Uterus (tissue), 2 donors: ENCODE measurements at regions not wholly inside any gene's neighbourhood (a gene's known extent, or its start where the extent isn't known, plus 50 kb on each side); places are given as distances from the start of the nearest gene placed in this dataset.

Experiments
- POLR2A ChIP-seq, 2 donors: fragments of 450-650 bp; IDR thresholded peaks; one replicate each; pipeline ENCODE4 v1.6.1; 2016; ENCODE audit warnings: antibody characterized with exemption in 2 of 2, mild to moderate bottlenecking in 1 of 2, moderate library complexity in 1 of 2
- TF ChIP-seq, protein P1 (sequence below), 4 experiments: fragments of 200-600 bp in 2 of 4; fragments of 450-650 bp in 2 of 4; sonication (generic) in 2 of 4; IDR thresholded peaks; one replicate each; pipeline ENCODE4 v1.5.1; 2016 to 2019; ENCODE audit warnings: antibody characterized with exemption in 4 of 4, mild to moderate bottlenecking in 2 of 4, moderate library complexity in 1 of 4

DNA sequence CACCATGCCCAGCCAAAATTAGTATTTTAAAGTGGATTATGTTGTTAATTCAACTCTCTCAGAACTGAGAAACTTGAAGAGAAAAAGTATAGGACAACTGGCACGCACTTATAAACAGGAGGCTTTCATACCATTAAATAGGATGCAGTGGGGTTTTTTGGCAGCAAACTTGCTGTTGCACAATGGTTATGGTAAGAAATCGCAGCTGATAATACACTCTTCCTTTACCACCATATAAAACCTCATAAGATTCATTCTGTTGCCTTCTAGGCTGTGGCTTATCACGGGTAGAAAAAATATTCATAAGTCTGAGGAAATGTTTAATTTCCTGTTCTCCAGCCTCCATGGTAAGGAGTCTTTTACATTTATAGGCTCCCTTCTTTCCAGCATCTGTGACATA is 95.3 kb downstream of the TMCO5A start:
- TF ChIP-seq, protein P1, sequence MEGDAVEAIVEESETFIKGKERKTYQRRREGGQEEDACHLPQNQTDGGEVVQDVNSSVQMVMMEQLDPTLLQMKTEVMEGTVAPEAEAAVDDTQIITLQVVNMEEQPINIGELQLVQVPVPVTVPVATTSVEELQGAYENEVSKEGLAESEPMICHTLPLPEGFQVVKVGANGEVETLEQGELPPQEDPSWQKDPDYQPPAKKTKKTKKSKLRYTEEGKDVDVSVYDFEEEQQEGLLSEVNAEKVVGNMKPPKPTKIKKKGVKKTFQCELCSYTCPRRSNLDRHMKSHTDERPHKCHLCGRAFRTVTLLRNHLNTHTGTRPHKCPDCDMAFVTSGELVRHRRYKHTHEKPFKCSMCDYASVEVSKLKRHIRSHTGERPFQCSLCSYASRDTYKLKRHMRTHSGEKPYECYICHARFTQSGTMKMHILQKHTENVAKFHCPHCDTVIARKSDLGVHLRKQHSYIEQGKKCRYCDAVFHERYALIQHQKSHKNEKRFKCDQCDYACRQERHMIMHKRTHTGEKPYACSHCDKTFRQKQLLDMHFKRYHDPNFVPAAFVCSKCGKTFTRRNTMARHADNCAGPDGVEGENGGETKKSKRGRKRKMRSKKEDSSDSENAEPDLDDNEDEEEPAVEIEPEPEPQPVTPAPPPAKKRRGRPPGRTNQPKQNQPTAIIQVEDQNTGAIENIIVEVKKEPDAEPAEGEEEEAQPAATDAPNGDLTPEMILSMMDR (IDR thresholded peaks at IDR 0.05), result no peak
- no peak for TF ChIP-seq POLR2A (IDR thresholded peaks at IDR 0.05)
